ENCODE measurements at regions not wholly inside any gene's neighbourhood (a gene's known extent, or its start where the extent isn't known, plus 50 kb on each side); places are given as distances from the start of the nearest gene placed in this dataset.
A peak's percentile ranks its signal among the peaks of the same experiment; 100 is the strongest.

DNA sequence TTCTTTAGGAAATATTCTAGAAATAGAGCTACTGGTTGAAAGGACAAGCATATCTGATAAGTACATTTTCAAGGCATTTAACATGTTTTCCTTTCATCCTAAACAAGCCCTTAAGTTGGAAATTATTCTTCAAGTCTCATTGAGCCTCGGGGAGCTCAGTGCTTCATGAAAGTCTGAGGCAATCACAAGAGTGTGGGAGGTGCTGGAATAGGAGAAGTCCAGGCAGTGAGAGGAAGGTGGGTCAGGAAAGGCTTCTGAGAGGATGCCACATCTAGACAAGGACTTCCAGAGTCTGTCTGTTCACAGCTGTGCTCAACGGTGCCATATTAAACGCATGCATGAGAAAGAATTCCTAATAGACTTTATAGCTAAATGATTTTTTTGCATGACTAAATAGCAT, 69.8 kb downstream of the CD83 start:
- no peak for DNase-seq

DNA sequence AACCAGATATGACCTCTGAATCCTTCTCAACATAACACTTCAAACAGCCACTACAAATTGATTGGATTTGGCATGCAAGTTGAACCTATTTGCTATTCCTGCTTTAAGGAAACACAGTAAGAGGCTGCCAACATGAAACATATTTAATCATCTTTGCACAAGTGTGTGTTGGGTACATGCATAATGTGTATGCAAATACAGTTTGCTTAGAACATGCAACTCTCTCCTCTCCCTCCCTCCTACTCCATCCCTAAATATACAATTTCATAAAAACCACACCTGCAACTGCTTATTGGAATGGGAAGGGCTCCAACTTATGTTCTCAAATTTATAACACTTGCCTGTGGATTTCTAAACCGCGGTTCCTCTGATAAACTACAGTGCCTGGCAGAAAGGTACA, 71.5 kb downstream of the CD83 start:
- DNase-seq, result no peak

DNA sequence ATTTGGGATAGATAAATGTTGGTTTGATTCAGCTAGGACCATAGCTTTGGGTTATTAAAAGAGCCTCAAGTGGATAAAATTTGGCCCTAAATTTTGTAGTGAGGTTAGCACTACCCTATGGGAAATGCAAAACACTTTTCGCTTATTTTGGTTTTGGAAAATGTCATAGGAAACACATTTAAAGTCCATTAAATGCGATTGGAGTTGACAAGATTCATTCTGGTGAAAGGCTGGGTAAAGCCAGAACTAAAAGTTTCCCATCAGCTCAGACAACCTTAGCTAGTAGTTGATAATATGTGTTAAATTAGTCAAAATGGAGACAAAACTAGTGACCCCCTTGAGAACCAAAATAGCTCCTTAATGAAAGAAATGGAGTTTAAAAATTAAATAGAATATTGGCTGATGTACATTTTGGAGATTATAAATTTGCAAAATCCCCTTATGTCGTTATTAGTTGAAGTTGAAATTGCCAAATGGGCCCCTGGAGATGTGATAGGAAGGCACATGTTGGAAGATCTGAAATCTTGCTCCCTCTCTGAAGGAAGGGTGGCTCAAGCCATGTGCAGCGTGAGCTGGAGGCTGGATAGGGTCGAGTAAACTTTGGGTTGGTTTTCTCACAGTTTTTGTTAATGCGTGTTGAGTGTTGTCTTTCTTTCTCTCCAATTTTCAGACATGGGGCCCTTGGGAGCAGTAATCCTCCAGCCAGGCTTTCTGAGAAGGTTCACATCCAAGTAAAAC, 72.8 kb downstream of the CD83 start:
- no peak for DNase-seq

DNA sequence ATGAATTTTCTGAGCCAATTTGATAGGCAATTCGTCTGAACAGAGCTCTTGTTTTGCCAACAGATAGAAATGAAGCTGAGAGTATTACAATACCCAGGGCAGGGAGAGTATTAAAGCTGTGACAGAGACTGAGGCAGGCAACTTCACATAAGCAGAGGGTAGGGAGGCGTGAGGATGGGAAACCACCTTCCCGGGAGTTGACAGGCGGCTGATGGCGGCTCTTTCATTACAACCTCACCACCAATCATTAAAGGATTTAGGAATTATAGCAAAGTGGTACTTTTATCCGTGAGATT, 73.3 kb downstream of the CD83 start:
- no peak for DNase-seq

DNA sequence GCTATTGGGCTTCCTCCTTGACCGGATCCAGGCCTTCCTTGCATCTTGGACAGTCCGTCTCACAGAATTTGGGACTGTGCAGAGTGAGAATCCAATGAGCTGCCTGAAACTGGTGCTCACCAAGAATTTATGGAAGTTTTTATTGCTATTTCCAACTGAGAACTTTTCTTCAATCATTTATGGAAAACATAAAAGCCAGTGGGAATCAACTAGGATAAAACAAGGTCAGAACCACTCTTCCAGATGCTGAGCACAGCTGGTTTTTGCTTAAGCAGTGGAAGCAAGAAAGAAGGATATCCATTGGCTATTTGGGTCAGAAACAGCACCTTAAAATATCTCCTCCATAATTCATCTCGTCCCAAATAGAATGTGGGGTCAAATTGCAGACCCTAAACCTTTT, 74.2 kb downstream of the CD83 start:
- no peak for DNase-seq

DNA sequence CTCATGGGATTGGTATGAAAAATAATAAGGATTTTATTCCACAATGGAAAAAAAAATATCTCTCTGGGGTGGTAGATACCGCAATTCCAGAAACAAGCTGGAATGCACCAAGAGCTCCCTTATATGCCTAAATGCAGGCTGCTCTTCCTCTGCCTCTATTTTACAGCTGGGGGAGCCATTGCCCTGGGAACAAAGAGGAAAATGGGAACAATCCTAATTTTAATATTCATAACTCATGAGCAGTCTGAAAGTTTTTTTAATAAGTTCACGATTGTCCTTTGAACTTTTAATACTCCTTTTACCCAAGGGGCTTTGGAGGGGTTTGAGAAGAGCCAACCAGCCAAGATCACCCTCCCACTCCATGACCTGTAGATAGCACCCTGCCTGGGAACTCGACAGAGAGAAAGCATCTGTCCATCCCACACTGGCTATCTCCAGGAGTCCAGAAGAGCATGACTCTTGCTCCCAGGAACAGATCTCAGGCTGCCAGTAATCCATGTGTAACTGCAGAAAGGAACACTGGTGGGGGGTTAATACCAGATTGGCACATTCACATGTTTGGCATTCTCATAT, 74.7 kb downstream of the CD83 start:
- no peak for DNase-seq

DNA sequence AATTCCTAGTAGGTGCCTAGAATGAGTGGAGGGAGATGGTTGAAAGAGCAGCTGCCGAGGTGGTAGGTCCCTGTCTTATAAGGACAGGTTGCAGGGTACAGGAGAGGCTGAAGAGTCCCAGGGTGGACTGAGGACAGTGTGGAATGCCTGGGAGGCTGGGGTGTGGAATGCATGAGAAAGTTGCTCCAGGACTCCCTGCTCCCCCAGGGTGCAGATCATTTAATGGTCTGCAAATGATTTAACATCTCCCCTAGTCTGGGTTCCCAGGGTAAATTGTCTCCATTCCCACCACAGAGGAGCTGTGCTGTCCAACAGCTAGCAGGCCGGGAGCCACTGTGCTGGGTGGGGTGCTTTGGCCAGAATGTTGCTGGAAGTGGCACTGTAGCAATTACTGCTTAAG, 76.0 kb downstream of the CD83 start:
- DNase-seq, result no peak

DNA sequence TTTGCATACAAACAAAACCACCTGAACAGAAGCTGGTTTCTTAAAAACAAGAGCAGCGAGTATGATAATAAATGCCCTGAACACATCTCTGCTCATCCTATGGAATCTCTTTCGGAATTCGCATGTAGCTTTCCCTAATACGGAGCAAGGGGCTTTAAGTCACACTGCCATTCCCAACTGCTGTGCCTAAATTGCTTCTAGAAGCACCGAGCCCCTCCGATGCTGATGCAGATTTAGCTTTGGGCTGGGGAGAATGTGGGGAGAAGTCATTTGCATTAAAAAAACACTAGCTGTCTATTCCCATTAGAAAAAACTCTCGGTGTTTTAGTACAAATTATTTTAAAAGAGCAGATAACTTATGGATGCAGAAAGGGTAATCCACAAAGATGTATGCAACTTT, 76.9 kb downstream of the CD83 start:
- no peak for DNase-seq

DNA sequence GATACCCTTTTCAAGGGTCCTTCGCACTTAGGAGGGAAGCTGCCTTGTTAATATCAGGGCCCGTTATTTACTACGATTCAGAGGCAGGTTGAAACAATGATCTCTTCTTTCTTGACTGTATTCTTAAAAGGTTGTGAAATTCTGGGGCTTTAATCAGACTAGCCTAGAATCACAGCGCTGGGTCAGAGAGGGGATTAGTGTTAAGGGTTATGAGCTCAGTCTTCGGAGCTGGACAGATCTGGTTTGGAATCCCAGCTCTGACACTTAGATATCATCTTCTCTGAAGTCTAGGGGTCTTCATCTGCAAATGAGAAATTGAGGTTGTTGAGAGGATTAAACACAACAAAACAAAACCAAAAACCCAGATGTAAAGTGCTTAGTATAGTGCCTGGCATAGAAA, 77.4 kb downstream of the CD83 start:
- no peak for DNase-seq

DNA sequence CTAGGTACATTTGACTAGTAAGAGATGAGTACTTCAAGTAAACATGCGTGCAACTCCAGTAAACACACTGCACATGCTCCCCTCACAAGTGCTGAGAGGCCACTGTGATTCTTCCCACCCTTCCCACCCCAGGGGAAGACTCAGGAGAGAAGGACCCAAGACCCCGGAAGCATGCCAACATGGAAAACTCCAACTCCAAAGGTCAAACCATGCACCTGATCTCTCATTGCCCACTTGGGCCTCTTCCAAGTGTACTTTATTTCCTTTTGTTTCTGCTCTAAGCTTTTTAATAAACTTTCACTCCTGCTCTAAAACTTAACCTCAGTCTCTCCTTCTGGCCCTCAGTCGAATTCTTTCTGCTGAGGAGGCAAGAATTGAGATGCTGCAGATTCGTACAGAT, 78.5 kb downstream of the CD83 start:
- no peak for DNase-seq

DNA sequence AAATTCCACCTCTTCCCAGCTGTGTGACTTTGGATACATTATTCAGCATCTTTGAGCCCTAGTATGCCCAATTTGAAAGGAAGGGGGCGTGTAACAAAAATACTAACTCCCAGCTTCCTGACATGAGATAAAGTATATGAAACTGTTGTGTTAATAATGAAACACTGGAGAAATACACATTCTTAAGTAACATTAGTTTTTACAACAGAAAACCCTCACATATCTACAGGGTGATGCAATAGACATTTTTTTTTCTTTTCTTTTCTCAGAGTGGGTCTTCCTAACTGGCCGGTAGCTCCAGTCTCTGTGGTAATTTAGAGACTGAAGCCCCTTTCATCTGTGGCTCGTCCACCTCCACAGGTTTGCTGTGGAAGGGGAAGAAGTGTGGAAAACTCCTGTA, 79.5 kb downstream of the CD83 start:
- no peak for DNase-seq

DNA sequence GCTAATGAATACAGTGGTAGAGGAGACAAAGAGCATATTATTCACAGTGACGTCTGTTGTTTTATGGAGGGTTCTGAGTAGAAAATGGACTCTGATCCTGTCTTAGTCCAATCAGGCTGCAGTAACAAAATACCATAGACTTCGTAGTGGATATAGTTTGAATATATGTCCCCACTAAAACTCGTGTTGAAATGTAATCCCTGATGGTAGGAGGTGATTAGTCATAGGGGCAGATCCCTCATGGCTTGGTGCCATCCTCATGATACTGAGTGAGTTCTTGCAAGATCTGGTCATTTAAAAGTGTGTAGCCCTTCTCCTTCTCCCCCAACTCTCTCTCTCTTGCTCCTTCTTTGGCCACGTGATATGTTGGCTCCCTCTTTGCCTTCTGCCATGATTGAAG, 82.5 kb downstream of the CD83 start:
- DNase-seq, result no peak

DNA sequence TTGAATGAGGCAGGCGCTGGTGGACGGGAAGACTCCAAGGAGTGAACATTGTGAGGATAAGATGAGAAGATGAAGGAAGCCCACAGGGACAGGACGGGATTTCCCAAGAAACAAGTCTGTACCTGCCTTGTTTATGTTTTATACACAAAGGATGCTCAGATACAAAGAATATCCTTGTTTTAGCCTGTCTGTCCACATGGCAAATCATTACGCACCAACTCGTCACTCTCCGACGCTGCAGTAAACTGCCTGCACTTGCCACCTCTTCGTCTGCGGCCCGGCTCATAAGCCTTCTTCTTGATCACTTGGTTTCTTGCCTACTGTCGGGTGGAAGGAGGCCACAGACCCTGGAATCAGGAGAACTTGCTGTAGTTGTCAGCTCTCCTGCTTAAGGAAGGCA, 85.4 kb downstream of the CD83 start:
- DNase-seq, result no peak

DNA sequence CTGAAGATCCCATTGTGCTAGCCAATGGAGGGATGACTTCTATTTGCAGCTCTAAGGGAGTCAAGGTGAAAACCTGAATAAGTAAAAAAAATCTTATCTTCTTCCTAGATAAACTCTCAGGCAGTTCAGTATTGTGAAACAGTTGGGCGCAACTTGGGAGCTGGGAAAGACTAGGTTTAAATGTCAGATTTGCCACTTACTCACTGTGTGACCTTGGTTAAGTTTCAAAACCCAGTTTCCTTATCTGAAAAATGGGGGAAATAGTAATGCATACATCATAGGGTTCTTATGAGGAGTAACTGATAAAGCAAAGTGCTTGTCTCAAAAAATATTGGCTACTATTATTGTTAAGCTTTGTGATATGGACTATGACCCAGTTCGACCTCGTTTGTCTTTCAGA, 88.8 kb downstream of the CD83 start:
- DNase-seq, result no peak

DNA sequence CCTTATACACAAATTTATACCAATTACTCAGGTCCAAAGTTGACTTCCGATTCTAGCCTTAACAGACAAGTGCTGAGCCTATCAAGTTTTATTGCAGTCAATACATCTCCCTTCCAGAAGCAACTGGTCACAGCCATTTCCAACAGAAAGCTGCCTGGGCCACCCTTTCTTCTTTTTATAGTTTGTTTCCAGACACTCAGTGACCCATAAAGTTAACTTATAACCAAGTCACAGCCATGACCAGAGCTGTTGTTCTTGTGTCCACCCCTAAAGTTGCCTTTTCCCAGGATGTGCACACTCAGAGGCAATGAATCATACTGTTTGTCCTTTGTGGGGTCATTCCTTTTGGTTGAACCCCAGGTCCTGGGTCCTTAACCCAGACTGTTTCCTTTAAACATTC, 89.9 kb downstream of the CD83 start:
- DNase-seq, result no peak

DNA sequence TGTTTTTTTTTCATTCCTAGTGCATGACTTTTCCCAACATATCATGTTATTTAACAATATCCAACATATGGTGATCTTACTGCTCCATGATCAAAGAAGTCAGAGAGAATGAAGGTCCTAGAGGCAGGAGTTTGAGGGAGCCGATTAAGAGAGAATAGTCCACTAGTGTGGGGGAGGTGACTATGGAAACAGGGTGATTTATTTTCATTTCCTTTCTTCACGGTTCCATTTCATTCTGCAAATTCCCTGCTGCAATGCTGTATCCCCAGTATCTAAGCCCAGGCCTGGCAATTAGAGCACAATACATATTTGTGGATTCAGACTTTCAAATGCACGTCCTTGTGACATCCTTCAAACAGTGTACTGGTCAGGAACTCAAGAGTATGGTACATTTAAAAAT, 91.4 kb downstream of the CD83 start:
- DNase-seq, result no peak

DNA sequence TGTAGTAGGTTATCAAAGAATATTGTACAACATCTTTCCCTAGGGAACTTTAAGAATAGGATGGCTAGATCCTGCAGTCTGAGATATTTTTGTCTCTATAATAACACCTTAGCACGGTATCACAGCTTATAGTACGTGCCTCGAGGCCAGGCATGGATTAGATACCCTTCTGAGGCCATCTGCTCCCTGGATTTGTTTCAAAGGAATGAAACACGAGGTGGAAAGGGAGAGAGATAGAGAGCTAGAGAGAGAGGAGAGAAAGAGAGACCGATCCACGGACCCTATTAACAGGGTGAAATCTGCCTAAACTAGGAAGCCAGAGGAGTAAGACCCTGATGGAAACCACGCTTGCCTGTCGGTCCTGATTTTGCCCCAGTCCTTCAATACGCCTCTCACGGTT, 92.5 kb downstream of the CD83 start:
- no peak for DNase-seq

DNA sequence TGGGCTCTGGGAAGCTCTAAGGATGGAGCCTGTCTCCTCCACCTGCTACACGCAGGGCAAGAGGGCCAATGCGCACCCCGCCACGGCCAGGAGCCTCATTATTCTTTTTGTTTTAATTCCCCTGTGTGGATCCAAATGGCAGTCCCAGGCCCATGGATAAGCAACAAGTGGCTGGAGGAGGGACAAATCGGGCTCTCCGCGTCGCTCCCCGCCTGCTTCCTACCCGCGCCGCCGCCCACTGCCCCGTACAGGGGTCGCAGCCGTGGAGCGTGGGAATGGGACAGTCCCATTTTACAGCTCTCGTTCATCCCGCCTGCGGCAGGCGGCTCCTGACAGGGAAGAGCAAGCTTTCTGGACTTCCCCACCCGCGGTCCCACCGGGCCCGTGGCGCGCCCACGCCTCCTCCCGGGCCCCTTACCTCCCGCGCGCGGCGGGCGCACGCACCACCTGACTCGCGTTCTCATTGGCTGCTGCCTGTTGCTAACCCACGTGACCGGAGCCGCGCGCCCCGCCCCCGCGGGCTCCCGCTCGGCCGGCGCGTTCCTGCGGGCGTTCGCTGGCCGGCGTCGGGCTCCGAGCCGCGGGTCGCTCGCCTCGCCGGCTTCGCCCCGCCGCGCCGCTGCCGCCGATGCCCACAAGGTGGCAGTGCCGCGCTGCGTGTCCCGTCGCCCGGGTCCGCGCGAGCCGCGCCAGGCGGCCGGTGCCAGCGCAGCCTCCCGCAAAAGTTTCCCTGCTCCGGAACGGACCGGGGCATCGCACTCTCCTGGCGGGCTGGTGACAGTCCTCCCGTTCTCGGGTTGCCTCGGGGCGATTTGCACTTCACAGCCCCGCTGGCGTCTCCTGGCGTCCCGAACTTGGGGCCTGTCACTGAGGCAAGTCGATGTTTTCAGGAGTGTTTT, 93.3 kb downstream of the CD83 start:
- peak; percentile 85 for DNase-seq

DNA sequence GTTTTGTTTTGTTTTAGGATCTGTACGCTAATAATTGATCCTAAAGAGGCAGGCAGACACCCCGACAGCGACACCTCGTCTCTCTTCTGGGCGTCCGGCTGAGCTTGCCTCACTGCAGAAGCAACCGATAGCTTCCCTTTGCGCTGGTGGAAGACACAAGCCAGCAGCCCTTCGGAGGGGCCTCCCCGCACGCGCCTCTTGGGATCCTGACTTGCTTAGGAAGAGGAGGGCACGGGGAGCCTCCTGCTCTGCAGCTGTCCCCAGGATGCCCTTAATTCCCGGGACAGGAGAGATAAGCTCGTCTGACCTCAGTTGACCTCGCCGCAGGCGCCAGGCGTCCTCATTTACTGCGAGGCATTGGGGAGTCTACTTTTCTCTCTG, 94.0 kb downstream of the CD83 start:
- DNase-seq, result no peak

DNA sequence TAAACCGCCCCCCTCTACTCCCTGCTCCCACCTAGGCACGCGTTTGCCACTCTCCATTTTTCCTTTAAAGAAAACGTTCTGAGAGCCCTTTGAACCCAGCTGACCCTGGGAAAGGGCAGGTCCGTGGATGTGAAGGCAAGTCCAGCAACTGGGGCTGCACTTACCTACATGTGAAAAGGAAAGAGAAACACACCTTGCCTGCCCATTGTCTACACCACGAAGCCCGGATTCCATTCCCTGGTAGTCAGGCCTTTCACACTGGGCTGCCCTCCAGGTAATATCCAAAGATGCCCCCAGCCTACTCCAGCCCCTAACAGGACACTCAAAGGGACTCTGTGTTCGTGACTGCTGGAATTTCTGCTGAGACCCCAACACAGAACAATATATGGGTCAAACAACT, 94.4 kb downstream of the CD83 start:
- DNase-seq, result no peak

DNA sequence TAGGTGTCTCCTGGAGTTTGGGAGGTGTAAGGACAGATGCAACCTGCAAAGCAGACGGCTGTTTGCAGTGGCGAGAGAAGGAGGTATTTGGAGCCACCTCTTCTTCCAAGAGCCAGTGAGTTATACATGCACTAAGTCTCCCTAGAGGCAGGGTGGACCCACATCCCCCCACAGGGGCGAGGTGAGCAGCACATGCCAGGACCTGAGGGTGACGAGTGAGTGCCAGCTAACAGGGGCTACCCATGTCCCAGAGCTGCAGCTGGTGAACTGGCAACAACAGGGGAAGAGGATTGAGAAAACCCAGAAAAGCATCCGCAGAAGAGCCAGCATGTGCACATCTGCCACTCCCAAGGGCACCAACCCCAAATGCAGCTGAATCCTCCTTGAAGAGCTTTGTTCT, 95.1 kb downstream of the CD83 start:
- no peak for DNase-seq

DNA sequence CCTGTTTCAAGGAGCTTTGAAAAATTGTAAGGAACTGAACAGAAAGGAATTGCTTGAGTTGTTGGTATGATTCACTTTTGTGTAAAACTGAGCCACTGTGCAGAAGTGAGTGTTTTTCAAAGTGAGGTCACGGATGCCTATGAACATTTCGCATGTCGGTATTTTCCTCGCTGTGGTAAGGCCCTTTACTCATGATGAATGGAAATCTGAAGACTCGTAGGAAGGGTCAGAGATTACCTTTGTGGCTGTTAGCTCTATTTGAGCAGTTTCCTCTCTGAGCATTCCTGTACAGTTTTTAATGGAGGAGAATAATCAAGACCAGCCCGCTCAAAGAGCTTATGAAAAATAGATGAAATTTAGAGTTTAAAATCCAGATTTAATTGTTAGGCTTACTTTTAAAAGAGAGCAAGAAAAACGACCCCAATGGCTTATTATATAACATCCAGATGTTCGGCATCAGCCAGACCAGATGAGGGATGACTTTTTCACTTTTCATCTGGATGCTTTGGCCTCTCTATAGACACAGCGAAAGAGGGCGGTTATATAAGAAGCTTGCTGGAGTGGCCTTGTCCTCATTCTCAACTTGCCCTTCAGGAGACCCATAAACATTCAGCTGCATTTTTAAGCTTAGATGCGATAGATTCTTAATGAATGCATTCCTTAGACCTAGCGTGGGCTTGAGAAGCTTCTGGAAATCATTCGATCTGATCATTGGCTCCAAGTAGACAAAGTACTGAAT, 99.5 kb downstream of the CD83 start:
- no peak for DNase-seq

Data from occipital lobe (tissue), 1 donor.